GM23248 (cell line): ENCODE measurements at regions not wholly inside any gene's neighbourhood (a gene's known extent, or its start where the extent isn't known, plus 50 kb on each side); places are given as distances from the start of the nearest gene placed in this dataset.

Experiments
- DNase-seq: peaks from one replicate; pipeline ENCODE4 v3.0.0-alpha.2; 2015
- H2AFZ ChIP-seq: fragments of 200-600 bp; sonication (generic); 2 replicates; pipeline ENCODE4 v1.6.1; 2016; ENCODE audit warnings: antibody characterized with exemption
- H3F3A ChIP-seq: fragments of 200-600 bp; sonication (generic); 2 replicates; pipeline ENCODE4 v1.6.1; 2016; ENCODE audit warnings: mild to moderate bottlenecking, antibody characterized with exemption, mixed run types; ENCODE audit not compliant: insufficient read depth
- H3K27ac ChIP-seq: fragments of 200-600 bp; sonication (generic); 2 replicates; pipeline ENCODE4 v1.5.1; 2016; ENCODE audit warnings: mild to moderate bottlenecking
- H3K27me3 ChIP-seq: fragments of 200-600 bp; sonication (generic); replicated peaks from 2 replicates; pipeline ENCODE4 v1.6.1; 2016; ENCODE audit warnings: mild to moderate bottlenecking; ENCODE audit not compliant: insufficient read depth
- H3K36me3 ChIP-seq: fragments of 200-600 bp; sonication (generic); 2 replicates; pipeline ENCODE4 v1.6.1; 2016; ENCODE audit warnings: low read depth, mild to moderate bottlenecking
- H3K4me1 ChIP-seq: fragments of 200-600 bp; sonication (generic); 2 replicates; pipeline ENCODE4 v1.6.1; 2016; ENCODE audit warnings: mild to moderate bottlenecking; ENCODE audit not compliant: insufficient read depth
- H3K4me2 ChIP-seq: fragments of 200-600 bp; sonication (generic); one replicate; pipeline ENCODE4 v1.6.1; 2016; ENCODE audit warnings: mild to moderate bottlenecking; ENCODE audit not compliant: unreplicated experiment
- H3K4me3 ChIP-seq: fragments of 200-600 bp; sonication (generic); 2 replicates; pipeline ENCODE4 v1.5.1; 2016; ENCODE audit warnings: mild to moderate bottlenecking
- H3K79me2 ChIP-seq: fragments of 200-600 bp; sonication (generic); 2 replicates; pipeline ENCODE4 v1.6.1; 2016; ENCODE audit warnings: mild to moderate bottlenecking; ENCODE audit not compliant: insufficient read depth
- H3K9ac ChIP-seq: fragments of 200-600 bp; sonication (generic); 2 replicates; pipeline ENCODE4 v1.6.1; 2016; ENCODE audit warnings: mild to moderate bottlenecking
- H3K9me2 ChIP-seq: fragments of 200-600 bp; sonication (generic); 2 replicates; pipeline ENCODE4 v1.6.1; 2016; ENCODE audit warnings: mixed run types, mild to moderate bottlenecking, moderate library complexity; ENCODE audit not compliant: insufficient read depth
- H3K9me3 ChIP-seq: fragments of 200-600 bp; sonication (generic); one replicate; pipeline ENCODE4 v1.6.1; 2017; ENCODE audit warnings: low read depth
- H4K20me1 ChIP-seq: fragments of 200-600 bp; sonication (generic); 2 replicates; pipeline ENCODE4 v1.6.0; 2016; ENCODE audit not compliant: insufficient read depth
- EZH2 ChIP-seq: fragments of 200-600 bp; sonication (generic); IDR thresholded peaks from 2 replicates; pipeline ENCODE4 v1.6.1; 2018; ENCODE audit warnings: antibody characterized with exemption, mild to moderate bottlenecking; ENCODE audit not compliant: insufficient read depth, poor library complexity, severe bottlenecking
- EZH2phosphoT487 ChIP-seq: fragments of 200-600 bp; sonication (generic); IDR thresholded peaks from 2 replicates; pipeline ENCODE4 v1.6.1; 2018; ENCODE audit warnings: antibody characterized with exemption, moderate library complexity, mild to moderate bottlenecking, low read depth; ENCODE audit not compliant: insufficient read depth
- WGBS, 2 experiments: methylation state at CpG; one replicate each; pipeline ENCODE4 v1.1.6; 2015 to 2017; ENCODE audit warnings: low lambda C conversion rate in 2 of 2, low coverage in 1 of 2; ENCODE audit errors: missing lambda C conversion rate in 2 of 2; 5-methylcytosine and 5-hydroxymethylcytosine counted together
- in situ Hi-C: fragments of 300-500 bp; cut with MboI; formaldehyde crosslinking; loops from 2 replicates; pipeline ENCODE4 v1.15.0; 2020

DNA sequence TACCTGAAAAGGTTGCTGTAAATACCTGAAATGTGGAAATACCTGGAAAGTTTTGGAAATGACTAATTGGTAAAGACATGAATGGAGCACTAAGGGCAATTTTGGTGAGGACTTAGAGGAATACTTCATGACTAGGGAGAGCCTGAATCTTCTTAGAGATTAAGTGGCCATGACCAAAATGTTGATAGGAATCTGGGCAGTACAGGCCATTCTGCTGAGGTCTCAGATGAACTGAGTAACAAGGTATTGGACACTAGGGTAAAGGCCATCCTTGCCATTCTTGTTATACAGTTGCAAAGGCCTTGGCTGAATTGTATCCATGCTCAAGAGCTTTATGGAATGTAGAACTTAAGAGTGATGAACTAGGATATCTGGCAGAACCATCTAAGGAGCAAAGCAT lies 742.9 kb upstream of the RAB6C start:
- Histone ChIP-seq H3K4me3 (no peak overlapping the region), H3K4me1 (no peaks in the 10 kb centered on the region), H3K27me3 (no peaks in the 10 kb centered on the region), H3K27ac (no peak overlapping the region), H3K9me2 (no peaks in the 10 kb centered on the region), H3K36me3 (no peaks in the 10 kb centered on the region), H2AFZ (no peak overlapping the region), H4K20me1 (no peaks in the 10 kb centered on the region), H3K4me2 (no peak overlapping the region), H3K79me2 (no peaks in the 10 kb centered on the region), H3K9me3 (no peaks in the 10 kb centered on the region), H3K9ac (no peak overlapping the region), H3F3A (no peaks in the 10 kb centered on the region)
- no peak for DNase-seq
- in situ Hi-C loops: no loop called here
- TF ChIP-seq EZH2: no peak

DNA sequence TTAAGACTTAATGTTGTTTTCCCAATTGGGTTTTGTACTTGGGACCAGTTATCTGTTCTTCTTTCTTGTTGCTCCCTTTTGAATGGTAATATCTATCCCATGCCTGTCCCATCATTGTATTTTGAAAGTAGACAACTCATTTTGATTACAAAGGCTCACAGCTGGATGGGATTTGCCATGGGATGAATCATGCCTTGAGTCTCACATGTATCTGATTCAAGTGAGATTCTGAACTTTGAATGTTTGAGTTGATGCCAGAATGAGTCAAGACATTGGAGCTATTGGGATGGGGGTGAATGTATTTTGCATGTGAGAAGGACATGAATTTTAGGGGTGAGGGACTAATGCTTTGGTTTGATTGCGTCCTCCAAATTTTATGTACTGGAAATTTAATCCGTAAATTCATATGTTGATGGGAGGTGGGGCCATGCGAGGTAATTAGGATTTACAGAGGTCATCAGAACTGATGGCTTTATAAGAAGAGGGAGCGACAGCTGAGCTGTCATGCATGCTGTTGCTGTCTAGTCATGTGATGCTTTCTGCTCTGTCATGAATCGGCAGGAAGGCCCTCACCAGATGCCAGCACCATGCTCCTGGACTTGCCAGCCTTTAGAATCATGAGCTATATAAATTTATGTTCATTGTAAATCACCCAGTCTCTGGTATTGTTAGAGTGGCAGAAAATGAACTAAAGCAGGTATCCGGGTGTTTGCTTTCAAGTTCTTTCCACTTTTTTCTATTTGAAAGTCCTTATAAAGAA lies 741.3 kb upstream of the RAB6C start:
- H3K79me2 ChIP-seq: no peaks in the 10 kb centered on the region
- no peak overlapping the region for H3K4me2 ChIP-seq
- no peak for TF ChIP-seq EZH2phosphoT487
- TF ChIP-seq EZH2: no peak
- no peak overlapping the region for H3K9ac ChIP-seq
- no peaks in the 10 kb centered on the region for H3K9me3 ChIP-seq
- no peaks in the 10 kb centered on the region for H3K27me3 ChIP-seq
- WGBS, 2 experiments: 47 to 52% methylated on average over 6 of the region's 6 CpGs
- H3K9me2 ChIP-seq: no peaks in the 10 kb centered on the region
- no peaks in the 10 kb centered on the region for H3K4me1 ChIP-seq
- DNase-seq: peak; percentile 43
- in situ Hi-C loops: no loop called here
- no peak overlapping the region for H3K4me3 ChIP-seq
- no peaks in the 10 kb centered on the region for H3K36me3 ChIP-seq
- H2AFZ ChIP-seq: no peak overlapping the region
- no peak overlapping the region for H3K27ac ChIP-seq
- H3F3A ChIP-seq: no peaks in the 10 kb centered on the region
- H4K20me1 ChIP-seq: no peaks in the 10 kb centered on the region

GRCh38 chr2:129239141-129239540 lies 740.3 kb upstream of the RAB6C start:
- Histone ChIP-seq H3K4me1 (no peaks in the 10 kb centered on the region), H3K27me3 (no peaks in the 10 kb centered on the region), H4K20me1 (no peaks in the 10 kb centered on the region), H3K9ac (no peak overlapping the region), H3K27ac (no peak overlapping the region), H3K36me3 (no peaks in the 10 kb centered on the region), H3K4me2 (no peak overlapping the region), H2AFZ (no peak overlapping the region), H3K79me2 (no peaks in the 10 kb centered on the region), H3K9me2 (no peaks in the 10 kb centered on the region), H3K9me3 (no peaks in the 10 kb centered on the region), H3F3A (no peaks in the 10 kb centered on the region), H3K4me3 (no peak overlapping the region)
- DNase-seq: no peak
- TF ChIP-seq EZH2 (no peak), EZH2phosphoT487 (no peak)
- in situ Hi-C loops: no loop called here
- WGBS, 2 experiments: 37 to 38% methylated on average over 2 of the region's 2 CpGs

DNA sequence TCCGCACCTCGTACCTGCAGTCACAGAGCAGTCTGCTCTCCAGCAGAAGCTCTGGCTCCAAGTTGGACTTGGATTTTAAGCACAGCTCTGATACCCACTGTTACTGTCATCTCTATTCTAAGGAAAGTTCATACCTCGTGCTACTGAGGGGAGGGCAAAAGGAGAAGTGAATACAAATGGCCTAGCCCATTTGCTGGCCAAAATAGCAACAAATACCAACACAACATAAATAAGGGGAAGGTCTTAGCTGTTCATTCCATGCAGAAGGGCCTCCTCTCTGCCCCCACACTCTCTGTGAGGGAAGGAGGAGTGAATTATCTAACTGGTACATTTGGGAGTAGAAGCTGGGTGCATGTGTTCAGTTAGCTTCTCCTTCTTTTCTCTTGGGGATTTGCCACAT lies 739.4 kb upstream of the RAB6C start:
- Histone ChIP-seq H3F3A (no peaks in the 10 kb centered on the region), H3K9ac (no peak overlapping the region), H3K79me2 (no peaks in the 10 kb centered on the region), H4K20me1 (no peaks in the 10 kb centered on the region), H3K27ac (no peak overlapping the region), H3K27me3 (no peaks in the 10 kb centered on the region), H3K36me3 (no peaks in the 10 kb centered on the region), H2AFZ (no peak overlapping the region), H3K4me2 (no peak overlapping the region), H3K4me1 (no peaks in the 10 kb centered on the region), H3K9me2 (no peaks in the 10 kb centered on the region), H3K9me3 (no peaks in the 10 kb centered on the region), H3K4me3 (no peak overlapping the region)
- WGBS, 2 experiments: 53 to 68% methylated on average over 3 of the region's 3 CpGs
- in situ Hi-C loops: no loop called here
- TF ChIP-seq EZH2phosphoT487 (no peak), EZH2 (no peak)
- DNase-seq: no peak

GRCh38 chr2:129242269-129242668 lies 737.2 kb upstream of the RAB6C start:
- Histone ChIP-seq H3K9ac (no peak overlapping the region), H3K4me1 (no peaks in the 10 kb centered on the region), H4K20me1 (no peaks in the 10 kb centered on the region), H3K9me3 (no peaks in the 10 kb centered on the region), H3K27me3 (no peaks in the 10 kb centered on the region), H2AFZ (no peak overlapping the region), H3K79me2 (no peaks in the 10 kb centered on the region), H3K4me2 (no peak overlapping the region), H3F3A (no peaks in the 10 kb centered on the region), H3K27ac (no peak overlapping the region), H3K9me2 (no peaks in the 10 kb centered on the region), H3K4me3 (no peak overlapping the region), H3K36me3 (no peaks in the 10 kb centered on the region)
- TF ChIP-seq EZH2 (no peak), EZH2phosphoT487 (no peak)
- WGBS, 2 experiments: 36 to 43% methylated on average over 3 to 5 of the region's 5 CpGs
- in situ Hi-C loops: no loop called here
- no peak for DNase-seq
